SH-SY5Y (cell line): ENCODE measurements at regions not wholly inside any gene's neighbourhood (a gene's known extent, or its start where the extent isn't known, plus 50 kb on each side); places are given as distances from the start of the nearest gene placed in this dataset.

ENCODE experiments used
- GATA2 ChIP-seq: IDR thresholded peaks from 2 replicates; pipeline ENCODE4 v1.6.1; 2011; ENCODE audit warnings: mild to moderate bottlenecking, low read depth, low read length
- GATA3 ChIP-seq: IDR thresholded peaks from 2 replicates; pipeline ENCODE4 v1.6.1; 2011; ENCODE audit warnings: low read depth, mild to moderate bottlenecking, low read length, moderate library complexity

DNA sequence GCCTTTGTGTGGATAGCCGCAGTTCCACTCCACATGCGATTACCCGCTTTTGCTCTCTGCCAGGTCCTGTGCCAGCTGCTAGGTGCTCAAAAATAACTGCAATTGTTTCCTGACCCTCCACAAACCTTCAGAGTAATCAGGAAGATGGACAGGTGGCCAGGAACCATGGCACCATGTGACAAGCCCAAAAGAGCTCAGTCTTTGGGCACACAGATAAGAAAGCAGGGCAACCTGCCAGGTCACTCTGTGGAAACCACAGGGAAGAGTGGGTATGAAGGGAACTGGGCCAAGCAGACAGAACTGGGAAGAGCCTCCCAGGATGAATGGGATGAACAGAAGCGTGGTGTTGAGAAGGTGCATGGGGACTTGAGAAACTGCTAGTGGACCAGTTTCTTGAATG, 79.4 kb upstream of the AGAP1 start:
- no peak for TF ChIP-seq GATA2
- no peak for TF ChIP-seq GATA3
